ENCODE measurements at regions not wholly inside any gene's neighbourhood (a gene's known extent, or its start where the extent isn't known, plus 50 kb on each side); places are given as distances from the start of the nearest gene placed in this dataset.
"Not testable (repeated sequence)": the region's sequence is repeated elsewhere in the genome, so short reads cannot be mapped to it uniquely, and the experiment has no call there.

DNA sequence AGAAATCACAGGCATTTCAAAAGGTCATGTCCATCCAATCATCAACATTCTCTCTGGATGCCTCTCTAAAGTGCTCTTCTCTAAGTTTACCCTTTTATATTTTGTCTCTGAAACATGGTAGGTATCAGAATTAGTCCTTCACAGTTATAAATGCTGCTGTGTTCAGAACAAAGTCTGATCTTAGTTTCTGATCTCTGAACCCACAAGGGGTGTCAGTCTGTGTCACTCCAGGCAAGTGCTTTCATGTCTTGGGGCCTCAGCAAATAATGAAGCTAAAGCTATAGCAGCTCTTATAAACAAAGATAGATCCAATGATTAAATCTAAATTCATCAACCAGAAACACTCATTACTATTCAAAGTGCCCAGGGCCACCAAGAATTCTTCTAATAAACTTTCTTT, 281.7 kb downstream of the BCL2L11 start:
- H2BK12ac ChIP-seq (ENCODE audit: low read length); H2AFZ ChIP-seq (ENCODE audit: insufficient read depth, low read length, poor library complexity); H4K8ac ChIP-seq (ENCODE audit: low read depth, low read length); H3K18ac ChIP-seq (ENCODE audit: low read length); H3K9ac ChIP-seq (ENCODE audit: low read length); H3K9me3 ChIP-seq (ENCODE audit: insufficient read depth, low read depth, low read length); H3K4me2 ChIP-seq (ENCODE audit: low read length); H2BK5ac ChIP-seq (ENCODE audit: low read depth, low read length, poor library complexity); H3K23ac ChIP-seq (ENCODE audit: low read length); H2BK120ac ChIP-seq (ENCODE audit: insufficient read depth, low read length, poor library complexity); H3K36me3 ChIP-seq (ENCODE audit: control insufficient read depth in 1 of 2, insufficient read depth in 2 of 2, low read length in 2 of 2); H3K4ac ChIP-seq (ENCODE audit: low read depth, low read length); H4K91ac ChIP-seq (ENCODE audit: low read depth, low read length); H3K4me3 ChIP-seq (ENCODE audit: low read depth, low read length); H4K12ac ChIP-seq (ENCODE audit: low read depth, low read length); H3K27me3 ChIP-seq (ENCODE audit: insufficient read depth, low read length); H3K14ac ChIP-seq (ENCODE audit: low read length); H3K4me1 ChIP-seq (ENCODE audit: control insufficient read depth in 1 of 2, insufficient read depth in 2 of 2, low read length in 2 of 2); H2AK5ac ChIP-seq (ENCODE audit: low read length); H3K79me2 ChIP-seq (ENCODE audit: control insufficient read depth, insufficient read depth, low read length, poor library complexity); DNase-seq; H3K79me1 ChIP-seq (ENCODE audit: low read length); H3K27ac ChIP-seq (ENCODE audit: low read depth, low read length): not testable (repeated sequence)

DNA sequence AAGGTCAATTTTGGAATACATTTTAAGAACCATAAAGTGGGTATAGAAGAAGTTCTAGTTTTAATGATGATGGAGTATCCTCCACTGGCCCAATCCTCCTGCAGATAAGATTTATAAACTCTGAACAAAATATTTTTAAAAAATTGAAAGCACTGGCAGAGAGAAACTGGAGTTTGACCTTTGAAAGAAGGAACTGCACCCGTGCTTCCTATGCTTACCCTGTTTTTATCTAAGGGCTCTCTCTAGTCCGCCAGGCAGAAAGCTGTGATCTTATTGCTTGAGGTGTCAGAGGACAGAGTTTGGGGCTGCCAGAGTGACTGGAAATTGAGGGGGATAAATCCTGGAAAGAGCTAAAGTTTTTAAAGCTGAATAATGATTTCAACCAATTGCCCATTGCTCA, 282.6 kb downstream of the BCL2L11 start:
- not testable (repeated sequence) for H3K9me3 ChIP-seq (ENCODE audit: insufficient read depth, low read depth, low read length); H3K18ac ChIP-seq (ENCODE audit: low read length); H3K27me3 ChIP-seq (ENCODE audit: insufficient read depth, low read length); H2AK5ac ChIP-seq (ENCODE audit: low read length); H3K36me3 ChIP-seq (ENCODE audit: control insufficient read depth in 1 of 2, insufficient read depth in 2 of 2, low read length in 2 of 2); H2BK5ac ChIP-seq (ENCODE audit: low read depth, low read length, poor library complexity); DNase-seq; H2AFZ ChIP-seq (ENCODE audit: insufficient read depth, low read length, poor library complexity); H3K14ac ChIP-seq (ENCODE audit: low read length); H3K79me1 ChIP-seq (ENCODE audit: low read length); H3K4me2 ChIP-seq (ENCODE audit: low read length); H4K8ac ChIP-seq (ENCODE audit: low read depth, low read length); H2BK120ac ChIP-seq (ENCODE audit: insufficient read depth, low read length, poor library complexity); H3K4ac ChIP-seq (ENCODE audit: low read depth, low read length); H3K4me3 ChIP-seq (ENCODE audit: low read depth, low read length); H3K27ac ChIP-seq (ENCODE audit: low read depth, low read length); H4K91ac ChIP-seq (ENCODE audit: low read depth, low read length); H3K79me2 ChIP-seq (ENCODE audit: control insufficient read depth, insufficient read depth, low read length, poor library complexity); H3K9ac ChIP-seq (ENCODE audit: low read length); H2BK12ac ChIP-seq (ENCODE audit: low read length); H3K23ac ChIP-seq (ENCODE audit: low read length); H4K12ac ChIP-seq (ENCODE audit: low read depth, low read length); H3K4me1 ChIP-seq (ENCODE audit: control insufficient read depth in 1 of 2, insufficient read depth in 2 of 2, low read length in 2 of 2)
- WGBS (ENCODE audit: extremely low coverage, insufficient coverage, insufficient read length): no CpG with 5 or more reads among the region's 2 CpGs

DNA sequence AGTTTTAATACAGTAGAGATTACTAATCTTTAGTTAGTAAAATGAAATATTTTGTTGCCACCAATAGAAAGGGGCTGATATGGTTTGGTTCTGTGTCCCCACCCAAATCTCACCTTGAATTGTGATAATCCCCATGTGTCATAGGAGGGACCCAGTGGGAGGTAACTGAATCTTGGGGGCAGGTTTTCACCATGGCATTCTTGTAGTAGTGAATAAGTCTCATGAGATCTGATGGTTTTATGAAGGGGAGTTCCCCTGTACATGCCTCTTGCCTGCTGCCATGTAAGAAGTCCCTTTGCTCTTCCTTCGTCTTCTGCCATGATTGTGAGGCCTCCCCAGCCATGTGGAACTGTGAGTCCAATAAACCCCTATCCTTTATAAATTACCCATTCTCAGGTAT, 285.9 kb downstream of the BCL2L11 start:
- not testable (repeated sequence) for H2AFZ ChIP-seq (ENCODE audit: insufficient read depth, low read length, poor library complexity); H3K79me2 ChIP-seq (ENCODE audit: control insufficient read depth, insufficient read depth, low read length, poor library complexity); H3K79me1 ChIP-seq (ENCODE audit: low read length); H3K14ac ChIP-seq (ENCODE audit: low read length); H2BK5ac ChIP-seq (ENCODE audit: low read depth, low read length, poor library complexity); H4K91ac ChIP-seq (ENCODE audit: low read depth, low read length); H3K4me2 ChIP-seq (ENCODE audit: low read length); H3K4me1 ChIP-seq (ENCODE audit: control insufficient read depth in 1 of 2, insufficient read depth in 2 of 2, low read length in 2 of 2); H3K4ac ChIP-seq (ENCODE audit: low read depth, low read length); H4K12ac ChIP-seq (ENCODE audit: low read depth, low read length); H2BK120ac ChIP-seq (ENCODE audit: insufficient read depth, low read length, poor library complexity); H3K36me3 ChIP-seq (ENCODE audit: control insufficient read depth in 1 of 2, insufficient read depth in 2 of 2, low read length in 2 of 2); H3K18ac ChIP-seq (ENCODE audit: low read length); H3K9me3 ChIP-seq (ENCODE audit: insufficient read depth, low read depth, low read length); H2AK5ac ChIP-seq (ENCODE audit: low read length); H3K23ac ChIP-seq (ENCODE audit: low read length); H3K27ac ChIP-seq (ENCODE audit: low read depth, low read length); H3K27me3 ChIP-seq (ENCODE audit: insufficient read depth, low read length); DNase-seq; H3K9ac ChIP-seq (ENCODE audit: low read length); H4K8ac ChIP-seq (ENCODE audit: low read depth, low read length); H2BK12ac ChIP-seq (ENCODE audit: low read length); H3K4me3 ChIP-seq (ENCODE audit: low read depth, low read length)
- WGBS (ENCODE audit: extremely low coverage, insufficient coverage, insufficient read length): no CpG with 5 or more reads among the region's 1 CpG

DNA sequence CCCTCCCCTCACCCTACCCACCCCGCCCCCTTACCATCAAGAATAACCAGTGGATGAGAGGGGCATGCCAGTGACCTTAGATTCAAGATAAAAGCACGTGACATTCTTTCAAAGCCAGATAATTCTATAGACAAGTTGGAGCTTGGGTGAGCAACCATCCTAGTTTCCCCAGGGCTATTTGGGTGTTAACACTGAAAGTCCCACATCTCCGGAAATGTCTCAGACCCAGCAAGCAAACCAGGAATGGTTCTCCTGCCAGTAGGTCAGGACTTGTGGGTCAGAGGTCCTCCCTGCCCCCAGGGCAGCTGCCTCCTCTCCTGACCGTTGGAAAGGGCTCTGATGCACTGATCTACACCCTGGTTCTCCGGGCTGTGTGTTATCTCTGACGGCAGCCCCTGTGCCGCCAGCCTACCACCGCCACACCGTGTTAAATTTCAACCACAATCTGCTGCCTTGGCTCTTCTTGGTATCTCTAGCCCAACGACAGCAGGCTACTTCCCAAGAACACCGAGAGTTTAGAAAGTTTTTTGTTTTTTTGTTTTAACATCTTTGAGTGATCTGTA, 287.0 kb downstream of the BCL2L11 start:
- not testable (repeated sequence) for H2AFZ ChIP-seq (ENCODE audit: insufficient read depth, low read length, poor library complexity); H3K36me3 ChIP-seq (ENCODE audit: control insufficient read depth in 1 of 2, insufficient read depth in 2 of 2, low read length in 2 of 2); H3K18ac ChIP-seq (ENCODE audit: low read length); H2BK120ac ChIP-seq (ENCODE audit: insufficient read depth, low read length, poor library complexity); H3K27ac ChIP-seq (ENCODE audit: low read depth, low read length); H4K8ac ChIP-seq (ENCODE audit: low read depth, low read length); H3K14ac ChIP-seq (ENCODE audit: low read length); H3K9me3 ChIP-seq (ENCODE audit: insufficient read depth, low read depth, low read length); H4K12ac ChIP-seq (ENCODE audit: low read depth, low read length); H3K27me3 ChIP-seq (ENCODE audit: insufficient read depth, low read length); H2AK5ac ChIP-seq (ENCODE audit: low read length); H2BK12ac ChIP-seq (ENCODE audit: low read length); H3K79me2 ChIP-seq (ENCODE audit: control insufficient read depth, insufficient read depth, low read length, poor library complexity); H3K4ac ChIP-seq (ENCODE audit: low read depth, low read length); H4K91ac ChIP-seq (ENCODE audit: low read depth, low read length); H3K4me1 ChIP-seq (ENCODE audit: control insufficient read depth in 1 of 2, insufficient read depth in 2 of 2, low read length in 2 of 2); H3K4me2 ChIP-seq (ENCODE audit: low read length); H3K23ac ChIP-seq (ENCODE audit: low read length); H3K79me1 ChIP-seq (ENCODE audit: low read length); H3K4me3 ChIP-seq (ENCODE audit: low read depth, low read length); H2BK5ac ChIP-seq (ENCODE audit: low read depth, low read length, poor library complexity); H3K9ac ChIP-seq (ENCODE audit: low read length)
- DNase-seq: peak; percentile 4 to 21
- no CpG with 5 or more reads among the region's 11 CpGs for WGBS (ENCODE audit: extremely low coverage, insufficient coverage, insufficient read length)
